Right lobe of liver (tissue), 4 donors: ENCODE measurements at regions not wholly inside any gene's neighbourhood (a gene's known extent, or its start where the extent isn't known, plus 50 kb on each side); places are given as distances from the start of the nearest gene placed in this dataset.

Experiments used
- POLR2A ChIP-seq: fragments of 450-650 bp; IDR thresholded peaks from one replicate; pipeline ENCODE4 v1.6.1; 2017; ENCODE audit warnings: antibody characterized with exemption, mild to moderate bottlenecking
- TF ChIP-seq, protein P1 (sequence below), 4 donors: fragments of 200-600 bp in 3 of 4; fragments of 450-650 bp in 1 of 4; IDR thresholded peaks; one replicate each; pipeline versions ENCODE4 v1.5.1 to v1.8.0; 2016 to 2022; ENCODE audit warnings: antibody characterized with exemption in 4 of 4, mild to moderate bottlenecking in 2 of 4
- donor health status: DM: no; HTN: no; CAD: no.
- donor health status: DM: no; HTN: no; CAD: no.
- donor health status: DM: no; HTN: yes; CAD: no.

DNA sequence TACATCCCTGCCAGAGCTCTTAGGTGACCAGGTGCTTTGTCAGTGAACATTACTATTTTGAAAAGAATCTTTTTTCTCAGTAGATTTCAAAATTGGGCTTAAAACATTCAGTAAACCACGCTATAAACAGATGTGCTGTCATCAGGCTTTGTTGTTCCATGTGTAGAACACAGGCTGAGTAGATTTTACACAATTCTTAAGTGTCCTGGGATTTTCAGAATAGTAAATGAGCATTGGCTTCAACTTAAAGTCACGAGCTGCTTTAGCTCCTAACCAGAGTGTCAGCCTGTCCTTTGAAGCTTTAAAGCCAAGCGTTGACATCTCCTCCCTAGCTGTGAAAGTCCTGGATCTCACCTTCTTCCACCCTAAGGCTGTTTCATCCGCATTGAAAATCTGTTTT, 83.6 kb downstream of the CARTPT start:
- TF ChIP-seq, protein P1, sequence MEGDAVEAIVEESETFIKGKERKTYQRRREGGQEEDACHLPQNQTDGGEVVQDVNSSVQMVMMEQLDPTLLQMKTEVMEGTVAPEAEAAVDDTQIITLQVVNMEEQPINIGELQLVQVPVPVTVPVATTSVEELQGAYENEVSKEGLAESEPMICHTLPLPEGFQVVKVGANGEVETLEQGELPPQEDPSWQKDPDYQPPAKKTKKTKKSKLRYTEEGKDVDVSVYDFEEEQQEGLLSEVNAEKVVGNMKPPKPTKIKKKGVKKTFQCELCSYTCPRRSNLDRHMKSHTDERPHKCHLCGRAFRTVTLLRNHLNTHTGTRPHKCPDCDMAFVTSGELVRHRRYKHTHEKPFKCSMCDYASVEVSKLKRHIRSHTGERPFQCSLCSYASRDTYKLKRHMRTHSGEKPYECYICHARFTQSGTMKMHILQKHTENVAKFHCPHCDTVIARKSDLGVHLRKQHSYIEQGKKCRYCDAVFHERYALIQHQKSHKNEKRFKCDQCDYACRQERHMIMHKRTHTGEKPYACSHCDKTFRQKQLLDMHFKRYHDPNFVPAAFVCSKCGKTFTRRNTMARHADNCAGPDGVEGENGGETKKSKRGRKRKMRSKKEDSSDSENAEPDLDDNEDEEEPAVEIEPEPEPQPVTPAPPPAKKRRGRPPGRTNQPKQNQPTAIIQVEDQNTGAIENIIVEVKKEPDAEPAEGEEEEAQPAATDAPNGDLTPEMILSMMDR (IDR thresholded peaks at IDR 0.05): no peak
- no peak for TF ChIP-seq POLR2A
